GM19452 (cell line): ENCODE measurements at regions not wholly inside any gene's neighbourhood (a gene's known extent, or its start where the extent isn't known, plus 50 kb on each side); places are given as distances from the start of the nearest gene placed in this dataset.

Experiments
- ATAC-seq: cut with Tn5 transposase; IDR thresholded peaks from one replicate; pipeline ENCODE4 v1.9.1; 2021; ENCODE audit not compliant: unreplicated experiment

DNA sequence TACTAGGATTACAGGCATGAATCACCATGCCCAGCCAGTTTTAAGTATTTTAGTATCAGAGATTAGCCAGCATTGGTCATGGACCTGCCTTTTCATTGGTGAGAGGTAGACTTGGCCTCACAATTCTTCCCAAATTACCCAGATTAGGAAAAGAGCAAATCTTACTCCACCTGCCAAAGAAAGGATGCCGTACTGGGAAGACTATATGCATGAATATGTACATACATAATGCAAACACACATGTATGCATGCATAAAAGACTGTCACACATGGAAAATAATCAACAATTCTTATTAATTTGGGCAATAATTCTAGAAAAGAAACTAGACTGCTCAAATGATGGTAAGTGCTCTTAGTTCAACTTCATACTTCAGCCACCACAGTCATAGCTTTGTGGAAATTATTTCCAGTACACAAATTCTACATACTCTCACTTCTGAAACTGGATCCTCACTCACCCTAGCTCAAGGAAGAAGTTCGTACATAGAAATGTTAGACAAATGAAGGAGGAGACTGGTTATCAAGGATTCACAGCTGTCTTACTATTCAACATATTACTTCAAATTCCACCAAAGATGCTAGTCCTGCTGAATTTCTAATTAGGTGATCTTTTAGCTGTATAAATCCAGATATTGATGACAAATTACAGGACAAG is 73.7 kb downstream of the MINAR2 start:
- ATAC-seq: no peak

DNA sequence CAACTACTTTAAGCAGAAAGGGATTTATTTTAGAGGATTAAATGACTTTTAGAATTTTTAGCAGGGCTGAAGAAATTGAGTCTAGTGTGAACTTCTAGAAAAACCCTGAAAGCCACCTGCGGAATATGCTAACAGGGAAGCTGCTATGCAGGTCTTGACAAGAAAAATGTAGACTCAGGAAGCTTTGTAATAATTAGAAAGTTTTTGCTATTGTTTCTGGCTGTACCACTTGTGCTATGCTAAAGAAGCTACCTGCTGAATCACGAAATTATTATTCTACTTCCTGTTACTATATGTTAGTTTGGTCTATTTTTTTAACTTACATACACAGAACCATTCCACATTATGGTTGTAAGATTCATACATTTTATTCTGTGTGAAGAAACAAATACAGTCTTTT is 74.0 kb upstream of the CHSY3 start:
- ATAC-seq: no peak

DNA sequence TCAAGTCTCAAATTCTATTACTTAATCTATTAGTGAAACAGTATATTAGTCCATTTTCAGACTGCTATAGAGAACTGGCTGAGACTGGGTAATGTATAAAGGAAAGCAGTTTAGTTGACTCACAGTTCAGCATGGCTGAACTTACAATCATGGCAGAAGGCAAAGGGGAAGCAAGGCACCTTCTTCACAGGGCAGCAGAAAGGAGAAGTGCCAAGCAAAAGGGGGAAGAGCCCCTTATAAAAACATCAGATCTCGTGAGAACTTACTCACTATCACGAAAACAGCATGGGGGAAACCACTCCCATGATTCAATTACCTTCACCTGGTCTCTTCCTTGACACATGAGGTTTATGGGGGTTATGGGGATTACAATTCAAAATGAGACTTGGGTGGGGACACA is 67.9 kb upstream of the CHSY3 start:
- ATAC-seq: no peak

DNA sequence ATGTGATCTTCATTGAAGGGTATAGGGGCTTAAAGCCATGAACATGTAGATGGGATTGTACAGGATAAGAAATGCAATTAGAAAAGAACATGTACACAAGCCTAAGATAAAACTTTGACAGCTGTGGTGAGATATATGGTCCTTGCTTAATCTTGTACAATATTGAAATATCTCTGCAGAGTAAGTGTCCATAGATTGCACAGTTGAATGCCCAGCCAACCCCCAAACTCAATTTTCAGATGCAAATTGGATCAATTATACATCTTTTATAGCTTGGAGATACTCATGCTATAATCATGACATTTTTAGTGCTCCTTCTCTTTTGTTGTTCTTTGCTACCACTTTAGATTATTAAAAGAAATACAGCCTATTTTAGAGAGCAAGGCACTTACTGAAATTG is 59.5 kb upstream of the CHSY3 start:
- ATAC-seq: no peak

DNA sequence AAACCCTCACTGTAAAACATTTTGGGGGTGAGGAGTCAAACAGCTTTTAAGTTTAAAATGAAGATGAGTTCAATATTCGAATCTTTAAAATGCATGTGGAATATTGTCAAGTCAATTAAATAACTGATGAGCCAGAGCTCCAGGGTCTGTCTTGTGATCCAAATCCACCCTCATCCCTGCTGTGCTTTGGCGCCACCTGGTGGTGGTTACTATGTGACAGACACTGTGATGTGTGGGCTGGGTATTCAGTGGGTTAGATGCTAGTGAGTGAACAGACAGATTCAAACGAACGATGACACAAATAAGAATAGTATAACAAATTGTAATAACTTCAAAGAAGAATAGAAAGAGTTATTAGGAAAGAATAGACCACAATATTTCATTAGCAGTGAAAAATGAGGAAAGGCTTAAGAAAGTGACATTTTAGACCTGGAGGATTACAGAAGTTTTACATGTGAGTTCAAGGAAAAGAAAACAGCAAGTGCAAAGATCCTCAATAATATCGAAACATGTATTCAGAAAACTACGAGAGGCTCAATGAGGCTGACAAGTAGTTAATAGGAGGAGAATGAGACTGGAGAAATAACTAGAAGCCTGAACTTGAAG is 51.4 kb upstream of the CHSY3 start:
- ATAC-seq: peak; percentile 90

DNA sequence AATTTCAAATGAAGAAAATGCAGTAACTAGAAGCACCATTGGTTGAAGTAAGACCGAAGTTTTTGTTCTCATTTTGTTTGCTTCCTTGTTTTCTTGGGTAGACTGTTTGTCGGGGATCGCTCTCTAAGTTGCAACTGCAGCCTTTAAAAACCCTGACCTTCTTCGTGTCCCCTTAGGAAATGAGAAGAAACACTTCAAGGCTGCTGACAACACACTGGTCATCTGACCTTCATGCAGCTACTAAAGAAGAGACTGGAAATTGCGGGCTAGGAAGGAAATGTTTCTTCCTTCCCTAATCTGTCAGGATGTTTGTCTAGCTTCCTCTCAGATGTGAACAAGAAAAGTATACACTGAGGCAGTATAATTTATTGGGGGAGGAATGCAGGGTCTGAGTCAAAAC is 50.7 kb upstream of the CHSY3 start:
- ATAC-seq: no peak
